Common myeloid progenitor, CD34-positive (primary cell): ENCODE measurements at regions not wholly inside any gene's neighbourhood (a gene's known extent, or its start where the extent isn't known, plus 50 kb on each side); places are given as distances from the start of the nearest gene placed in this dataset.

ENCODE experiments used
- CTCF ChIA-PET: fragments of 350-600 bp; sonication (Branson Sonifier 250); formaldehyde crosslinking; loops from one replicate; lab custom pipeline; 2021; ENCODE audit warnings: antibody characterized with exemption; lab: Charles Lee
- POLR2A ChIA-PET: fragments of 350-600 bp; sonication (Branson Sonifier 250); formaldehyde crosslinking; loops from one replicate; lab custom pipeline; 2021; ENCODE audit warnings: antibody characterized with exemption; lab: Charles Lee
- DNase-seq, 3 donors: peaks; one replicate each; pipeline versions ENCODE4 v3.0.0 to v3.0.0-alpha.2; 2013
- H3K27ac ChIP-seq, 2 experiments: 1 replicate in 1 of 2; 2 replicates in 1 of 2; pipeline ENCODE4 v1.7.0; 2013; ENCODE audit warnings: inconsistent platforms in 2 of 2, low read length in 2 of 2, mild to moderate bottlenecking in 2 of 2, low read depth in 1 of 2, moderate library complexity in 1 of 2; ENCODE audit not compliant: severe bottlenecking in 2 of 2, insufficient read depth in 1 of 2, poor library complexity in 1 of 2
- H3K27me3 ChIP-seq, 5 experiments: replicated peaks in 2 of 5; 1 replicate in 3 of 5; 2 replicates in 2 of 5; pipeline versions ENCODE4 v1.6.1 to v1.7.0; 2013; ENCODE audit warnings: low read length in 4 of 5, mild to moderate bottlenecking in 2 of 5, moderate library complexity in 2 of 5, inconsistent platforms in 1 of 5; ENCODE audit not compliant: insufficient read depth in 5 of 5, control insufficient read depth in 4 of 5
- H3K36me3 ChIP-seq, 4 experiments: 1 replicate in 2 of 4; 2 replicates in 2 of 4; pipeline versions ENCODE4 v1.6.1 to v1.7.0; 2013; ENCODE audit warnings: low read length in 3 of 4, control low read depth in 1 of 4, mild to moderate bottlenecking in 1 of 4; ENCODE audit not compliant: control insufficient read depth in 4 of 4, insufficient read depth in 4 of 4
- H3K4me1 ChIP-seq, 4 experiments: 1 replicate in 3 of 4; 2 replicates in 1 of 4; pipeline versions ENCODE4 v1.6.1 to v1.7.1; 2013; ENCODE audit warnings: low read length in 3 of 4, mild to moderate bottlenecking in 3 of 4, control low read depth in 1 of 4, inconsistent platforms in 1 of 4, moderate library complexity in 1 of 4; ENCODE audit not compliant: control insufficient read depth in 4 of 4, insufficient read depth in 4 of 4; ENCODE audit errors: control extremely low read depth in 1 of 4
- H3K4me3 ChIP-seq, 7 experiments: 1 replicate in 4 of 7; 2 replicates in 3 of 7; pipeline versions ENCODE4 v1.5.1 to v1.7.0; 2013; ENCODE audit warnings: mild to moderate bottlenecking in 7 of 7, low read length in 6 of 7, moderate library complexity in 6 of 7, inconsistent platforms in 2 of 7, low read depth in 2 of 7, control low read depth in 1 of 7; ENCODE audit not compliant: insufficient read depth in 4 of 7, control insufficient read depth in 1 of 7; ENCODE audit errors: extremely low read depth in 1 of 7
- H3K9me3 ChIP-seq, 5 experiments: 1 replicate in 4 of 5; 2 replicates in 1 of 5; pipeline versions ENCODE4 v1.6.1 to v1.7.1; 2013; ENCODE audit warnings: low read length in 4 of 5, mild to moderate bottlenecking in 2 of 5, inconsistent platforms in 1 of 5, low read depth in 1 of 5, moderate library complexity in 1 of 5; ENCODE audit not compliant: control insufficient read depth in 4 of 5, insufficient read depth in 2 of 5; ENCODE audit errors: control extremely low read depth in 1 of 5
- WGBS: methylation state at CpG from one replicate; pipeline ENCODE4 v1.1.5; 2013; ENCODE audit not compliant: insufficient coverage; 5-methylcytosine and 5-hydroxymethylcytosine counted together

DNA sequence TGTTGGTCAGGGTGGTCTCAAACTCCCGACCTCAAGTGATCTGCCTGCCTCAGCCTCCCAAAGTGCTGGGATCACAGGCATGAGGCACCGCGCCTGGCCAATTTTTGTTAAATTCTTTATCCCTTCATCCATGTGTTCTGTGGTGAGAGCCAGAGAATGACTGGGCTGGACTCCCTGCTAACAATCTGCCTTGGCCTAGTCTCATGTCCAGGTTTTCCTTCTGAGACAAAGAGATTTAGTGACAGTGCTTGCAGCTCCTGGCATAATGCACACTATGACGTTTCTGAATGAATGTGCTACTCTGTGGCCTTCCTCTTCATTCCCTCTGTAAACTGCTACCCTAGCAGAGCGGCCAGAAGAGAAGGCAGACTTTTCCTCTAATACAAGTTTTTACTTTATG, 79.3 kb downstream of the FOXD1 start:
- CTCF ChIA-PET = interaction anchor here (1.0 to 1.5 kb wide), 2 partner anchors 9 to 13 kb away, joined by 3 read pairs; no protein-coding TSS in a partner anchor
- POLR2A ChIA-PET = no interaction called here
- WGBS = no CpG with 5 or more reads among the region's 5 CpGs
- H3K9me3 ChIP-seq = peaks cover 0 to 6% (median 0%) of the 10 kb centered on the region in 5 experiments
- no peak for DNase-seq
- no peaks in the 10 kb centered on the region for H3K36me3 ChIP-seq
- no peak overlapping the region for H3K4me3 ChIP-seq
- peaks cover 11 to 73% (median 21%) of the 10 kb centered on the region in 5 experiments for H3K27me3 ChIP-seq
- H3K27ac ChIP-seq = no peak overlapping the region
- H3K4me1 ChIP-seq = no peaks in the 10 kb centered on the region

GRCh38 chr5:73367650-73368049, 80.9 kb downstream of the FOXD1 start:
- Histone ChIP-seq H3K4me3 (no peak overlapping the region), H3K27me3 (peaks cover 11 to 71% (median 17%) of the 10 kb centered on the region in 5 experiments), H3K36me3 (no peaks in the 10 kb centered on the region), H3K9me3 (no peaks in the 10 kb centered on the region), H3K4me1 (no peaks in the 10 kb centered on the region), H3K27ac (no peak overlapping the region)
- CTCF ChIA-PET = no interaction called here
- 93% methylated on average over 2 of the region's 2 CpGs for WGBS
- DNase-seq = no peak
- POLR2A ChIA-PET = no interaction called here

- no peak overlapping the region for H3K27ac ChIP-seq
Measured at GRCh38 chr5:73365990-73366667, 82.4 kb downstream of the FOXD1 start.

DNA sequence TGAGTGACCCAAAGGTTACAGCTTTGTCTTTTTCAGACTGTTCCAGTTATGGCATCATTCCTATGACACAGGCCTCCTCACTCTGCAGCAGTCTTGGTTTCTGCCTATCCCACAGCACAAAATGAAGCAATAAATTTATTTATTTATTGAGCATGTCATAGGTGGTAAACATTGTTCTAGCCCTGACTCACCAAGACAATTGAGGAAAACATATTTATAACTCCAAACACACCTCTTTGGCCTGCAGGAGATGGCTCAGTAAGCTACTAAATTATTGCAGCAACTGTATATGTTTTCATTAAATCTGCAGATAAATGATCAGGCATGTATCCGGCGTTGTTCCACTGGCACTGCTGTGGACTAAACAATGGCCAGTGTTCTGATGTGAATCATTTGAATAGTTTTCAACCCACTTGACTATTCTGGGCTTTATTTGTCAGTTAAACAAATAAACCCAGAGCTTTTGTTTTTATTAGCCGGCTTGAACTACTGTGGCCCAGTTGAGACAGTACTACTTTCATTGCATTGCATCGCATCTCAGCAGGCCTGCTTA, 83.2 kb downstream of the FOXD1 start:
- 93% methylated on average over 4 of the region's 4 CpGs for WGBS
- peaks cover 0 to 3% (median 0%) of the 10 kb centered on the region in 5 experiments for H3K9me3 ChIP-seq
- no peak for DNase-seq
- no peak overlapping the region for H3K27ac ChIP-seq
- no peak overlapping the region for H3K4me3 ChIP-seq
- no peaks in the 10 kb centered on the region for H3K4me1 ChIP-seq
- CTCF ChIA-PET = no interaction called here
- no peaks in the 10 kb centered on the region for H3K36me3 ChIP-seq
- POLR2A ChIA-PET = no interaction called here
- H3K27me3 ChIP-seq = peaks cover 9 to 50% (median 12%) of the 10 kb centered on the region in 5 experiments

More at GRCh38 chr5:73365990-73366667, 82.4 kb downstream of the FOXD1 start:
- Histone ChIP-seq H3K4me3 (no peak overlapping the region), H3K27me3 (peaks cover 11 to 57% (median 16%) of the 10 kb centered on the region in 5 experiments), H3K9me3 (peaks cover 0 to 1% (median 0%) of the 10 kb centered on the region in 5 experiments), H3K4me1 (no peaks in the 10 kb centered on the region), H3K36me3 (no peaks in the 10 kb centered on the region)
- ChIA-PET CTCF (no interaction called here), POLR2A (no interaction called here)
- WGBS = 82% methylated on average over 11 of the region's 12 CpGs
- DNase-seq = no peak

- DNase-seq = no peak
- no peak overlapping the region for H3K27ac ChIP-seq
- no peaks in the 10 kb centered on the region for H3K4me1 ChIP-seq
- no peak overlapping the region for H3K4me3 ChIP-seq
- WGBS = 89% methylated on average over 3 of the region's 4 CpGs
- no peaks in the 10 kb centered on the region for H3K36me3 ChIP-seq
- CTCF ChIA-PET = no interaction called here
- POLR2A ChIA-PET = no interaction called here
- H3K9me3 ChIP-seq = peaks cover 0 to 3% (median 0%) of the 10 kb centered on the region in 5 experiments
- peaks cover 2 to 45% (median 10%) of the 10 kb centered on the region in 5 experiments for H3K27me3 ChIP-seq
Measured at GRCh38 chr5:73363911-73364730, 84.5 kb downstream of the FOXD1 start.

DNA sequence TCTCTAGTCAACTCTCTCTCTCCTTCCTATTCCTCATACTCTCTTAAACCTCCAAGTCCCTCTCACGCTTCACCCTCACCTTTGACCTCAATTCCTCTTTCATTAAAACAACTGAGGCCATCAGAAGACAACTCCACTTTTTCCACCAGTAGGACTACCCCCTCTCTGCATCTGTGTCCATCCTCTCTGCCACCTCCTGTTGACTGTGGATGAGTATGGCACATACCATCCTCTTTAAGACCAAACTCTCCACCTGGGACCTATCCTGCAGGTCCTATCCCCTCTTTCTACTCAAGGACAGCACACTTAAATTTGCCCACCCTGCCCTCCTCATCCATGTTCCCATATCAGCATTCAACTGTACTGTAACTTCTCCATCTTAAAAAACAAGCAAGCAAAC, 89.2 kb downstream of the FOXD1 start:
- peaks cover 0 to 3% (median 0%) of the 10 kb centered on the region in 5 experiments for H3K9me3 ChIP-seq
- no peak overlapping the region for H3K4me3 ChIP-seq
- 100% methylated on average over 1 of the region's 1 CpG for WGBS
- H3K27ac ChIP-seq = no peak overlapping the region
- peaks cover 0 to 71% (median 10%) of the 10 kb centered on the region in 5 experiments for H3K27me3 ChIP-seq
- DNase-seq = no peak
- ChIA-PET CTCF (no interaction called here), POLR2A (no interaction called here)
- H3K36me3 ChIP-seq = no peaks in the 10 kb centered on the region
- H3K4me1 ChIP-seq = no peaks in the 10 kb centered on the region
